Peyer's patch (tissue), 4 donors: ENCODE measurements at regions not wholly inside any gene's neighbourhood (a gene's known extent, or its start where the extent isn't known, plus 50 kb on each side); places are given as distances from the start of the nearest gene placed in this dataset.

Experiments used
- DNase-seq, 3 donors: peaks; one replicate each; pipeline ENCODE4 v3.0.0-alpha.2; 2017 to 2019
- H3K27ac ChIP-seq, 4 donors: fragments of 200-600 bp; sonication (generic); one replicate each; pipeline ENCODE4 v1.5.1; 2016 to 2019
- H3K27me3 ChIP-seq, 2 donors: fragments of 200-600 bp; sonication (generic); one replicate each; pipeline ENCODE4 v1.5.1; 2019
- H3K36me3 ChIP-seq, 3 donors: fragments of 200-600 bp; sonication (generic); one replicate each; pipeline ENCODE4 v1.5.1; 2016 to 2019
- H3K4me1 ChIP-seq, 4 donors: fragments of 200-600 bp; sonication (generic); one replicate each; pipeline ENCODE4 v1.5.1; 2016 to 2019
- H3K4me3 ChIP-seq, 4 donors: fragments of 200-600 bp; sonication (generic); 1 replicate in 3 of 4; 2 replicates in 1 of 4; pipeline ENCODE4 v1.5.1; 2016 to 2019; ENCODE audit warnings: mild to moderate bottlenecking in 1 of 4
- H3K9me3 ChIP-seq, 4 donors: fragments of 200-600 bp; sonication (generic); one replicate each; pipeline ENCODE4 v1.5.1; 2016 to 2019; ENCODE audit warnings: mild to moderate bottlenecking in 1 of 4
- CTCF ChIP-seq, 6 experiments: fragments of 450-650 bp in 4 of 6; fragments of 200-600 bp in 2 of 6; sonication (generic) in 1 of 6; IDR thresholded peaks; one replicate each; pipeline ENCODE4 v1.5.1; 2017 to 2019; ENCODE audit warnings: antibody characterized with exemption in 6 of 6, mild to moderate bottlenecking in 3 of 6, moderate library complexity in 1 of 6
- POLR2A ChIP-seq, 2 donors: fragments of 450-650 bp; IDR thresholded peaks; one replicate each; pipeline ENCODE4 v1.5.1; 2017; ENCODE audit warnings: antibody characterized with exemption in 2 of 2, mild to moderate bottlenecking in 2 of 2, moderate library complexity in 2 of 2

GRCh38 chr5:98072921-98073320 lies 700.5 kb upstream of the RGMB start:
- Histone ChIP-seq H3K27ac (no peak overlapping the region), H3K4me3 (no peak overlapping the region), H3K4me1 (no peaks in the 10 kb centered on the region), H3K36me3 (no peaks in the 10 kb centered on the region), H3K27me3 (no peaks in the 10 kb centered on the region), H3K9me3 (no peaks in the 10 kb centered on the region)
- no peak for DNase-seq
- TF ChIP-seq POLR2A (IDR thresholded peaks at IDR 0.05), result no peak
- no peak for TF ChIP-seq CTCF (IDR thresholded peaks at IDR 0.05)

- no peak for DNase-seq
- H3K9me3 ChIP-seq, result no peaks in the 10 kb centered on the region
- TF ChIP-seq POLR2A (IDR thresholded peaks at IDR 0.05) (no peak), CTCF (IDR thresholded peaks at IDR 0.05) (no peak)
- no peak overlapping the region for H3K27ac ChIP-seq
- no peaks in the 10 kb centered on the region for H3K36me3 ChIP-seq
- H3K27me3 ChIP-seq, result no peaks in the 10 kb centered on the region
- H3K4me1 ChIP-seq, result no peaks in the 10 kb centered on the region
- H3K4me3 ChIP-seq, result no peak overlapping the region
These were observed 697.0 kb upstream of the RGMB start for GRCh38 chr5:98076501-98076900.

GRCh38 chr5:98085593-98085992 lies 687.9 kb upstream of the RGMB start:
- H3K36me3 ChIP-seq, result no peaks in the 10 kb centered on the region
- no peak for TF ChIP-seq CTCF (IDR thresholded peaks at IDR 0.05)
- TF ChIP-seq POLR2A (IDR thresholded peaks at IDR 0.05), result no peak
- H3K27me3 ChIP-seq, result no peaks in the 10 kb centered on the region
- DNase-seq, result no peak
- H3K27ac ChIP-seq, result no peak overlapping the region
- H3K4me3 ChIP-seq, result no peak overlapping the region
- no peaks in the 10 kb centered on the region for H3K9me3 ChIP-seq
- no peaks in the 10 kb centered on the region for H3K4me1 ChIP-seq

- H3K9me3 ChIP-seq, result no peaks in the 10 kb centered on the region
- no peak overlapping the region for H3K27ac ChIP-seq
- H3K4me1 ChIP-seq, result no peaks in the 10 kb centered on the region
- H3K4me3 ChIP-seq, result no peak overlapping the region
- no peaks in the 10 kb centered on the region for H3K36me3 ChIP-seq
- no peak for TF ChIP-seq POLR2A (IDR thresholded peaks at IDR 0.05)
- no peak for DNase-seq
- no peaks in the 10 kb centered on the region for H3K27me3 ChIP-seq
These were observed 678.4 kb upstream of the RGMB start for GRCh38 chr5:98095072-98095471.

GRCh38 chr5:98096155-98096554 lies 677.3 kb upstream of the RGMB start:
- Histone ChIP-seq H3K4me1 (no peaks in the 10 kb centered on the region), H3K9me3 (no peaks in the 10 kb centered on the region), H3K27ac (no peak overlapping the region), H3K4me3 (no peak overlapping the region), H3K27me3 (no peaks in the 10 kb centered on the region), H3K36me3 (no peaks in the 10 kb centered on the region)
- DNase-seq, result no peak
- TF ChIP-seq POLR2A (IDR thresholded peaks at IDR 0.05), result no peak
- no peak for TF ChIP-seq CTCF (IDR thresholded peaks at IDR 0.05)

- Histone ChIP-seq H3K4me3 (no peak overlapping the region), H3K9me3 (no peaks in the 10 kb centered on the region), H3K36me3 (no peaks in the 10 kb centered on the region), H3K4me1 (no peaks in the 10 kb centered on the region), H3K27ac (no peak overlapping the region), H3K27me3 (no peaks in the 10 kb centered on the region)
- no peak for DNase-seq
- TF ChIP-seq POLR2A (IDR thresholded peaks at IDR 0.05) (no peak), CTCF (IDR thresholded peaks at IDR 0.05) (no peak)
These were observed 673.9 kb upstream of the RGMB start for GRCh38 chr5:98099448-98100105.
